H9 (cell line): ENCODE measurements at regions not wholly inside any gene's neighbourhood (a gene's known extent, or its start where the extent isn't known, plus 50 kb on each side); places are given as distances from the start of the nearest gene placed in this dataset.

ENCODE experiments used
- DNase-seq: peaks from one replicate; pipeline ENCODE4 v3.0.0-alpha.2; 2017
- H2AFZ ChIP-seq: one replicate; pipeline ENCODE4 v1.6.1; 2013; ENCODE audit warnings: mild to moderate bottlenecking, low read length, control low read depth, moderate library complexity
- H2AK5ac ChIP-seq: 2 replicates; pipeline ENCODE4 v1.6.1; 2013; ENCODE audit warnings: low read length, control low read depth, mixed read lengths; ENCODE audit not compliant: insufficient read length
- H2BK120ac ChIP-seq: one replicate; pipeline ENCODE4 v1.6.1; 2013; ENCODE audit warnings: low read depth, mild to moderate bottlenecking, low read length, control low read depth, inconsistent platforms; ENCODE audit not compliant: poor library complexity, severe bottlenecking
- H2BK12ac ChIP-seq: 2 replicates; pipeline ENCODE4 v1.6.1; 2013; ENCODE audit warnings: low read length, control low read depth, mixed read lengths, low read depth; ENCODE audit not compliant: insufficient read length
- H2BK15ac ChIP-seq: 2 replicates; pipeline ENCODE4 v1.6.1; 2013; ENCODE audit warnings: low read depth, low read length, control low read depth
- H2BK20ac ChIP-seq: one replicate; pipeline ENCODE4 v1.6.1; 2013; ENCODE audit warnings: low read depth, mild to moderate bottlenecking, low read length, control low read depth, inconsistent platforms; ENCODE audit not compliant: poor library complexity, severe bottlenecking
- H2BK5ac ChIP-seq: 2 replicates; pipeline ENCODE4 v1.6.1; 2013; ENCODE audit warnings: low read length, control low read depth, mixed read lengths; ENCODE audit not compliant: insufficient read length
- H3K14ac ChIP-seq: 2 replicates; pipeline ENCODE4 v1.6.1; 2013; ENCODE audit warnings: low read length, control low read depth; ENCODE audit not compliant: insufficient read depth
- H3K18ac ChIP-seq: 2 replicates; pipeline ENCODE4 v1.6.1; 2013; ENCODE audit warnings: low read depth, mild to moderate bottlenecking, mixed read lengths, low read length, control low read depth; ENCODE audit not compliant: insufficient read length
- H3K23ac ChIP-seq: 2 replicates; pipeline ENCODE4 v1.6.1; 2013; ENCODE audit warnings: low read length, control low read depth, mixed read lengths, low read depth; ENCODE audit not compliant: insufficient read length
- H3K23me2 ChIP-seq: 2 replicates; pipeline ENCODE4 v1.6.1; 2013; ENCODE audit warnings: low read depth, mild to moderate bottlenecking, mixed read lengths, low read length, control low read depth; ENCODE audit not compliant: insufficient read length, poor library complexity, severe bottlenecking
- H3K27ac ChIP-seq: 2 replicates; pipeline ENCODE4 v1.5.1; 2013; ENCODE audit warnings: low read length, control low read depth, mixed read lengths, low read depth; ENCODE audit not compliant: insufficient read length
- H3K27me3 ChIP-seq: 2 replicates; pipeline ENCODE4 v1.6.1; 2013; ENCODE audit warnings: low read length, control low read depth, inconsistent platforms; ENCODE audit not compliant: insufficient read depth
- H3K4ac ChIP-seq: 2 replicates; pipeline ENCODE4 v1.6.1; 2013; ENCODE audit warnings: low read depth, mild to moderate bottlenecking, control low read depth, inconsistent platforms, low read length, moderate library complexity
- H3K4me1 ChIP-seq: 2 replicates; pipeline ENCODE4 v1.6.1; 2013; ENCODE audit warnings: low read length, control low read depth, inconsistent platforms; ENCODE audit not compliant: insufficient read depth
- H3K4me2 ChIP-seq: 2 replicates; pipeline ENCODE4 v1.6.1; 2013; ENCODE audit warnings: low read length, control low read depth, mixed read lengths; ENCODE audit not compliant: insufficient read length, insufficient read depth
- H3K56ac ChIP-seq: 2 replicates; pipeline ENCODE4 v1.6.1; 2013; ENCODE audit warnings: low read depth, mild to moderate bottlenecking, mixed read lengths, low read length, control low read depth; ENCODE audit not compliant: insufficient read length
- H3K79me1 ChIP-seq: 2 replicates; pipeline ENCODE4 v1.6.1; 2013; ENCODE audit warnings: low read depth, mild to moderate bottlenecking, moderate library complexity, low read length, control low read depth, inconsistent platforms; ENCODE audit not compliant: insufficient read depth, poor library complexity, severe bottlenecking
- H3K79me2 ChIP-seq: 2 replicates; pipeline ENCODE4 v1.6.1; 2013; ENCODE audit warnings: low read length, control low read depth, inconsistent platforms; ENCODE audit not compliant: insufficient read depth
- H3K9ac ChIP-seq: 2 replicates; pipeline ENCODE4 v1.6.1; 2013; ENCODE audit warnings: low read length, control low read depth, mixed read lengths; ENCODE audit not compliant: insufficient read length; ENCODE audit errors: extremely low read depth
- H3K9me3 ChIP-seq: one replicate; pipeline ENCODE4 v1.6.1; 2013; ENCODE audit warnings: low read depth, low read length, inconsistent platforms; ENCODE audit not compliant: control insufficient read depth
- H3T11ph ChIP-seq: one replicate; pipeline ENCODE4 v1.6.1; 2013; ENCODE audit warnings: mild to moderate bottlenecking, low read length, control low read depth, inconsistent platforms
- H4K20me1 ChIP-seq: one replicate; pipeline ENCODE4 v1.6.1; 2013; ENCODE audit not compliant: control insufficient read depth, insufficient read length, insufficient read depth
- H4K5ac ChIP-seq: 2 replicates; pipeline ENCODE4 v1.6.1; 2013; ENCODE audit warnings: low read depth, mild to moderate bottlenecking, mixed read lengths, low read length, control low read depth; ENCODE audit not compliant: insufficient read length
- H4K8ac ChIP-seq: replicated peaks from 2 replicates; pipeline ENCODE4 v1.6.1; 2013; ENCODE audit warnings: low read length, control low read depth, mixed read lengths, low read depth; ENCODE audit not compliant: insufficient read length
- H4K91ac ChIP-seq: 2 replicates; pipeline ENCODE4 v1.6.1; 2013; ENCODE audit warnings: low read depth, mild to moderate bottlenecking, moderate library complexity, mixed read lengths, low read length, control low read depth; ENCODE audit not compliant: insufficient read length
- H3K27ac Mint-ChIP-seq, 3 experiments: 2 replicates in 2 of 3; 3 replicates in 1 of 3; pipeline ENCODE4 v1.8.0; 2020 to 2021; ENCODE audit warnings: mixed read lengths in 3 of 3, mild to moderate bottlenecking in 1 of 3, moderate library complexity in 1 of 3
- H3K27me3 Mint-ChIP-seq: 2 replicates; pipeline ENCODE4 v1.8.0; 2021; ENCODE audit warnings: low read depth, mild to moderate bottlenecking, moderate library complexity, mixed read lengths
- H3K36me3 Mint-ChIP-seq, 3 experiments: 2 replicates in 2 of 3; 3 replicates in 1 of 3; pipeline ENCODE4 v1.8.0; 2020 to 2021; ENCODE audit warnings: low read depth in 3 of 3, mixed read lengths in 3 of 3; ENCODE audit not compliant: insufficient read depth in 1 of 3
- H3K4me1 Mint-ChIP-seq, 2 experiments: 2 replicates each; pipeline ENCODE4 v1.8.0; 2020; ENCODE audit warnings: mixed read lengths in 2 of 2
- H3K4me3 Mint-ChIP-seq, 2 experiments: 2 replicates in 1 of 2; 3 replicates in 1 of 2; pipeline ENCODE4 v1.8.0; 2020 to 2021; ENCODE audit warnings: mild to moderate bottlenecking in 2 of 2, mixed read lengths in 2 of 2, moderate library complexity in 1 of 2
- H3K9me3 Mint-ChIP-seq, 2 experiments: 2 replicates in 1 of 2; 3 replicates in 1 of 2; pipeline ENCODE4 v1.8.0; 2020; ENCODE audit warnings: mild to moderate bottlenecking in 2 of 2, mixed read lengths in 2 of 2, moderate library complexity in 1 of 2
- CTCF ChIP-seq: fragments of 200-600 bp; sonication (generic); conservative IDR thresholded peaks from 3 replicates; pipeline ENCODE4 v1.8.0; 2021; ENCODE audit warnings: antibody characterized with exemption, mild to moderate bottlenecking
- WGBS: extraction: QIAGEN DNeasy Blood & Tissue Kit; methylation state at CpG from one replicate; pipeline ENCODE4 v1.1.7; 2013; ENCODE audit warnings: missing lambda C conversion rate, low lambda C conversion rate, mixed read lengths; ENCODE audit not compliant: insufficient read length; ENCODE audit errors: extremely low coverage; 5-methylcytosine and 5-hydroxymethylcytosine counted together

GRCh38 chr15:92231461-92231860 is 162.2 kb upstream of the ST8SIA2 start:
- Histone ChIP-seq H4K20me1 (no peaks in the 10 kb centered on the region), H3K9me3 (no peaks in the 10 kb centered on the region), H4K91ac (no peak overlapping the region), H3K56ac (no peak overlapping the region), H3K4me2 (no peak overlapping the region), H2BK120ac (no peak overlapping the region), H4K8ac (no peak overlapping the region), H3K27me3 (no peaks in the 10 kb centered on the region), H3K23ac (no peak overlapping the region), H2AFZ (no peak overlapping the region), H3K9ac (no peak overlapping the region), H3K18ac (no peak overlapping the region), H3K27ac (no peak overlapping the region), H2AK5ac (no peak overlapping the region), H3K4ac (no peak overlapping the region), H3K79me2 (no peaks in the 10 kb centered on the region; the same call in 1 of the 2 replicates), H2BK15ac (no peak overlapping the region), H3T11ph (no peak overlapping the region), H3K14ac (no peak overlapping the region), H3K4me1 (no peaks in the 10 kb centered on the region), H2BK20ac (no peak overlapping the region), H2BK5ac (no peak overlapping the region), H4K5ac (no peak overlapping the region), H2BK12ac (no peak overlapping the region), H3K23me2 (no peaks in the 10 kb centered on the region), H3K79me1 (no peaks in the 10 kb centered on the region)
- Mint-ChIP-seq H3K27me3 (no peaks in the 10 kb centered on the region), H3K36me3 (no peaks in the 10 kb centered on the region; a peak in 1 of 7 replicates), H3K4me1 (no peaks in the 10 kb centered on the region), H3K9me3 (no peaks in the 10 kb centered on the region), H3K27ac (no peak overlapping the region), H3K4me3 (no peak overlapping the region)
- WGBS, result no CpG with 5 or more reads among the region's 4 CpGs
- DNase-seq, result no peak
- no peak for TF ChIP-seq CTCF
